ENCODE measurements at regions not wholly inside any gene's neighbourhood (a gene's known extent, or its start where the extent isn't known, plus 50 kb on each side); places are given as distances from the start of the nearest gene placed in this dataset.

DNA sequence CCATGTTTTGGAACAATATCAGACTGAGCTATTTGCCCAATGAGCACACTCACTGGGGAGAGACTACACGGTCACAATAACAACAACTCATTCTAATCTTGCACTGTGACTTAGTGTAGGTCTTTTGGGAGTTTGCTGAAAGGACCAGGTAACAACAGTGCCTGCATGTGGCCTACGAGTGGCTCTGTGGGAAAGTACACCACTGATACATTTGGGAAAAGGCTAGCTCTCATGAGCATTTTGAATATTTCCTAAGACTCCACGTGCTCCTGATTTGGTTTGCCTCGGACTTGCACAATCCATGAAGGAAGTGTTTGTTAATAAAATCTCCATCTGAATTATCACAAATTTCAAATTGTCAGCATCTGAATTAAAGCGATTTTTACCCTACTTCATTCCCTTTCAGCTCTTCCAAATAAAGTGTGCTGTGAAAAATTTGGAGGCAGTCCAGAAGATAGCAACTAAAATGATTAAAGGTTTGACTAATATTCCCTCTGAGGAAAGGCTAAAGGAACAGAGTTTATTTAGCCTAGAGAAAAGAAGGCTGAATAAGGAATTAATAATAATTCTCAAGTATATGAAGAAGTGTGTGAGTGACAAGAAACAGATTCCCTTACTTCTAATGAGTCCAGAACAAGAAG lies 406.4 kb downstream of the PPARGC1A start:
- Mint-ChIP-seq H3K9me3 (no peaks in the 10 kb centered on the region), H3K4me1 (peaks cover 0 to 3% of the 10 kb centered on the region in 2 experiments; a peak in 1 of 4 replicates), H3K4me3 (no peak overlapping the region), H3K36me3 (ENCODE audit: insufficient read depth in 1 of 3, low read depth in 3 of 3) (peaks cover 0 to 4% (median 0%) of the 10 kb centered on the region in 3 experiments; a peak in 1 of 7 replicates), H3K27ac (no peak overlapping the region), H3K27me3 (ENCODE audit: low read depth) (no peaks in the 10 kb centered on the region)
- no peak overlapping the region for H4K5ac ChIP-seq (ENCODE audit: insufficient read length, low read depth, low read length)
- H3K56ac ChIP-seq (ENCODE audit: insufficient read length, low read depth, low read length): no peak overlapping the region
- H4K20me1 ChIP-seq (ENCODE audit: control insufficient read depth, insufficient read depth, insufficient read length): no peaks in the 10 kb centered on the region
- TF ChIP-seq, protein P1, sequence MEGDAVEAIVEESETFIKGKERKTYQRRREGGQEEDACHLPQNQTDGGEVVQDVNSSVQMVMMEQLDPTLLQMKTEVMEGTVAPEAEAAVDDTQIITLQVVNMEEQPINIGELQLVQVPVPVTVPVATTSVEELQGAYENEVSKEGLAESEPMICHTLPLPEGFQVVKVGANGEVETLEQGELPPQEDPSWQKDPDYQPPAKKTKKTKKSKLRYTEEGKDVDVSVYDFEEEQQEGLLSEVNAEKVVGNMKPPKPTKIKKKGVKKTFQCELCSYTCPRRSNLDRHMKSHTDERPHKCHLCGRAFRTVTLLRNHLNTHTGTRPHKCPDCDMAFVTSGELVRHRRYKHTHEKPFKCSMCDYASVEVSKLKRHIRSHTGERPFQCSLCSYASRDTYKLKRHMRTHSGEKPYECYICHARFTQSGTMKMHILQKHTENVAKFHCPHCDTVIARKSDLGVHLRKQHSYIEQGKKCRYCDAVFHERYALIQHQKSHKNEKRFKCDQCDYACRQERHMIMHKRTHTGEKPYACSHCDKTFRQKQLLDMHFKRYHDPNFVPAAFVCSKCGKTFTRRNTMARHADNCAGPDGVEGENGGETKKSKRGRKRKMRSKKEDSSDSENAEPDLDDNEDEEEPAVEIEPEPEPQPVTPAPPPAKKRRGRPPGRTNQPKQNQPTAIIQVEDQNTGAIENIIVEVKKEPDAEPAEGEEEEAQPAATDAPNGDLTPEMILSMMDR (conservative IDR thresholded peaks at IDR 0.05): no peak
- no peak overlapping the region for H2AFZ ChIP-seq (ENCODE audit: low read length)
- H3K4ac ChIP-seq (ENCODE audit: low read depth, low read length): no peak overlapping the region
- H3K14ac ChIP-seq (ENCODE audit: insufficient read depth, low read length): no peak overlapping the region
- no peak overlapping the region for H3K23ac ChIP-seq (ENCODE audit: insufficient read length, low read depth, low read length)
- WGBS (ENCODE audit: extremely low coverage, insufficient read length, low lambda C conversion rate): no CpG with 5 or more reads among the region's 5 CpGs
- H2BK120ac ChIP-seq (ENCODE audit: low read depth, low read length, poor library complexity, severe bottlenecking): no peak overlapping the region
- no peak overlapping the region for H3K4me2 ChIP-seq (ENCODE audit: insufficient read depth, insufficient read length, low read length)
- no peak overlapping the region for H2BK20ac ChIP-seq (ENCODE audit: low read depth, low read length, poor library complexity, severe bottlenecking)
- H3T11ph ChIP-seq (ENCODE audit: low read length): no peak overlapping the region
- H3K27me3 ChIP-seq (ENCODE audit: insufficient read depth, low read length): no peaks in the 10 kb centered on the region
- DNase-seq: no peak
- H3K79me1 ChIP-seq (ENCODE audit: insufficient read depth, low read depth, low read length, poor library complexity, severe bottlenecking): no peaks in the 10 kb centered on the region
- H3K9me3 ChIP-seq (ENCODE audit: control insufficient read depth, low read depth, low read length): no peaks in the 10 kb centered on the region
- H3K27ac ChIP-seq (ENCODE audit: insufficient read length, low read depth, low read length): no peak overlapping the region
- no peak overlapping the region for H2AK5ac ChIP-seq (ENCODE audit: insufficient read length, low read length)
- H4K8ac ChIP-seq (replicated peaks; ENCODE audit: insufficient read length, low read depth, low read length): no peak overlapping the region
- H3K79me2 ChIP-seq (ENCODE audit: insufficient read depth, low read length): no peaks in the 10 kb centered on the region
- no peak overlapping the region for H3K9ac ChIP-seq (ENCODE audit: extremely low read depth, insufficient read length, low read length)
- H3K23me2 ChIP-seq (ENCODE audit: insufficient read length, low read depth, low read length, poor library complexity, severe bottlenecking): no peaks in the 10 kb centered on the region
- no peak overlapping the region for H4K91ac ChIP-seq (ENCODE audit: insufficient read length, low read depth, low read length)
- H2BK12ac ChIP-seq (ENCODE audit: insufficient read length, low read depth, low read length): no peak overlapping the region
- H2BK5ac ChIP-seq (ENCODE audit: insufficient read length, low read length): no peak overlapping the region
- no peaks in the 10 kb centered on the region for H3K4me1 ChIP-seq (ENCODE audit: insufficient read depth, low read length)
- no peak overlapping the region for H2BK15ac ChIP-seq (ENCODE audit: low read depth, low read length)
- no peak overlapping the region for H3K18ac ChIP-seq (ENCODE audit: insufficient read length, low read depth, low read length)
